Adipocyte (in vitro differentiated cells): ENCODE measurements at regions not wholly inside any gene's neighbourhood (a gene's known extent, or its start where the extent isn't known, plus 50 kb on each side); places are given as distances from the start of the nearest gene placed in this dataset.
A peak's percentile ranks its signal among the peaks of the same experiment; 100 is the strongest.
"Not testable (repeated sequence)": the region's sequence is repeated elsewhere in the genome, so short reads cannot be mapped to it uniquely, and the experiment has no call there.

ENCODE experiments used
- DNase-seq: peaks from one replicate; pipeline ENCODE4 v3.0.0-alpha.2; 2015; ENCODE audit warnings: low read depth
- H3K27me3 ChIP-seq: replicated peaks from 2 replicates; pipeline ENCODE4 v1.7.0; 2013; ENCODE audit warnings: mild to moderate bottlenecking, low read length, moderate library complexity; ENCODE audit not compliant: control insufficient read depth, insufficient read depth
- H3K36me3 ChIP-seq: 2 replicates; pipeline ENCODE4 v1.7.0; 2013; ENCODE audit warnings: low read length, mild to moderate bottlenecking, moderate library complexity; ENCODE audit not compliant: control insufficient read depth, insufficient read depth, severe bottlenecking
- H3K4me1 ChIP-seq: 2 replicates; pipeline ENCODE4 v1.7.0; 2013; ENCODE audit warnings: mild to moderate bottlenecking, low read length, moderate library complexity; ENCODE audit not compliant: control insufficient read depth, insufficient read depth
- H3K4me3 ChIP-seq: 2 replicates; pipeline ENCODE4 v1.7.0; 2013; ENCODE audit warnings: mild to moderate bottlenecking, low read length, moderate library complexity
- H3K9ac ChIP-seq: 2 replicates; pipeline ENCODE4 v1.7.0; 2013; ENCODE audit warnings: mild to moderate bottlenecking, low read length, moderate library complexity
- H3K9me3 ChIP-seq: 2 replicates; pipeline ENCODE4 v1.7.0; 2013; ENCODE audit warnings: mild to moderate bottlenecking, low read length, moderate library complexity; ENCODE audit not compliant: control insufficient read depth

- Histone ChIP-seq H3K4me1 (peaks cover 9% of the 10 kb centered on the region), H3K36me3 (no peaks in the 10 kb centered on the region), H3K9ac (no peak overlapping the region), H3K4me3 (no peak overlapping the region), H3K9me3 (no peaks in the 10 kb centered on the region), H3K27me3 (no peaks in the 10 kb centered on the region)
- no peak for DNase-seq
Measured at GRCh38 chr16:65702707-65703402, 581.0 kb upstream of the CDH11 start.

DNA sequence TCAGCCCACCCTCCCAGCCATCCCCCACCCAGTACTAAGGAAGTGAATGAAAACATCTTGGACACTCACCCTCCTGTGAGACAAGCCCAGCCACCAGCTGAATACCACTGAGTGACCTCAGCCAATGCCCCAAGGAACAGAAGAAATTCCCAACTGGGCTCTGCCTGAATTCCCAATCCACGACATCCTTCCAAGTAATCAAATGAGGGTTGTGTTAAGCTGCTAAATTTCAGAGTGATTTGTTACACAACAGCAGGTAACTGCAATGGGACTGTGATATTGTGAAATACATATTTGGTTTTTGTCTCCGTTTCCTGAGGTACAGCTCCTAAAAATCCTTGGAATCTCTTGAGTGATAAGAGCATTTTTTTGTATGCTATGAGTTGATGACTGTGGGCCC is 578.7 kb upstream of the CDH11 start:
- no peaks in the 10 kb centered on the region for H3K36me3 ChIP-seq
- DNase-seq, result peak; percentile 29
- H3K9ac ChIP-seq, result no peak overlapping the region

GRCh38 chr16:65698791-65699321 is 577.0 kb upstream of the CDH11 start:
- Histone ChIP-seq H3K4me3 (no peak overlapping the region), H3K9me3 (no peaks in the 10 kb centered on the region), H3K4me1 (peaks cover 9% of the 10 kb centered on the region), H3K36me3 (no peaks in the 10 kb centered on the region), H3K27me3 (no peaks in the 10 kb centered on the region), H3K9ac (no peak overlapping the region)
- DNase-seq, result peak; percentile 55

More for the DNA sequence above, 578.7 kb upstream of the CDH11 start:
- Histone ChIP-seq H3K4me1 (peaks cover 9% of the 10 kb centered on the region), H3K27me3 (no peaks in the 10 kb centered on the region), H3K9me3 (no peaks in the 10 kb centered on the region), H3K4me3 (no peak overlapping the region)

DNA sequence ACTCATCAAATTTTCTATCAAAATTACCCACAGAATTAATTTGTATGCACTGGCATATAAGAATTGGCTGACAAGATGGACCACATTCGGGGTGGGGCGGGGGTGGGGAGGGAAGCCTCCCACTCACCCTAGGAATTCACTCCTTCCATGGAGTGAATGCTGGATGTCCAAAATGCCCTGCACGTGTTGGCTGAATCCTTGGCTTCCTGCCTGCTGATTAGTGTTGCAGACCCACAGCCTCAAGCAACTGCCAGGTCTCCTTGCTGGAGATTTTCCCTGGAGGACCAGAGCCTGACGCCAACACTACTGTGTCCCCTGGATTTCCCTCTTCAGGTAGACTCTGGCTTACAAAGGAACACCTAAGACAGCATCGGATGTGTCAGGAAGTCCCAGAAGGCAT is 575.7 kb upstream of the CDH11 start:
- no peaks in the 10 kb centered on the region for H3K9me3 ChIP-seq
- DNase-seq, result no peak
- no peak overlapping the region for H3K9ac ChIP-seq
- no peak overlapping the region for H3K4me3 ChIP-seq
- no peaks in the 10 kb centered on the region for H3K27me3 ChIP-seq
- H3K4me1 ChIP-seq, result peaks cover 9% of the 10 kb centered on the region
- H3K36me3 ChIP-seq, result no peaks in the 10 kb centered on the region

- Histone ChIP-seq H3K4me1 (peaks cover 9% of the 10 kb centered on the region), H3K27me3 (no peaks in the 10 kb centered on the region), H3K9me3 (no peaks in the 10 kb centered on the region), H3K36me3 (no peaks in the 10 kb centered on the region), H3K4me3 (no peak overlapping the region), H3K9ac (no peak overlapping the region)
- DNase-seq, result peak; percentile 31
Measured at GRCh38 chr16:65697065-65697464, 575.2 kb upstream of the CDH11 start.

DNA sequence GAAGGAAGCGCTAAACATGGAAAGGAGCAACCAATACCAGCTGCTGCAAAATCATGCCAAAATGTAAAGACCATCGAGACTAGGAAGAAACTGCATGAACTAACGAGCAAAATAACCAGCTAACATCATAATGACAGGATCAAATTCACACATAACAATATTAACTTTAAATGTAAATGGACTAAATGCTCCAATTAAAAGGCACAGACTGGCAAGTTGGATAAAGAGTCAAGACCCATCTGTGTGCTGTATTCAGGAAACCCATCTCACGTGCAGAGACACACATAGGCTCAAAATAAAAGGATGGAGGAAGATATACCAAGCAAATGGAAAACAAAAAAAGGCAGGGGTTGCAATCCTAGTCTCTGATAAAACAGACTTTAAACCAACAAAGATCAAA is 570.0 kb upstream of the CDH11 start:
- not testable (repeated sequence) for H3K9me3 ChIP-seq, H3K4me1 ChIP-seq, H3K27me3 ChIP-seq, DNase-seq, H3K9ac ChIP-seq, H3K36me3 ChIP-seq, H3K4me3 ChIP-seq

DNA sequence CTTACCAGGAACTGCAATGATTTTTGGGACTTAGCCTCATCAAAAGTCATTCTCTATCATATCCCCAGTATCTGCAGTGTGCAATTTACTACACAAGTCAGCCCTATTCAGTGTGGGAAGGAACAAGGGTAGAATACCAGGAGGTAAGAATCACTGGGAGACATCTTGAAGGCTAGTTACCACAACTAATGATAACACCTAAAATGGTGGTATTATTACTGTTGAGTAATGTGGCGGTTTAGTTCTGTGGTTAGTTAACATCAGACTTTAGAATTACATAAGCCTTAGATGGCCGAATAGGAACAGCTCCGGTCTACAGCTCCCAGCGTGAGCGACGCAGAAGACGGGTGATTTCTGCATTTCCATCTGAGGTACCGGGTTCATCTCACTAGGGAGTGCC is 567.9 kb upstream of the CDH11 start:
- no peaks in the 10 kb centered on the region for H3K36me3 ChIP-seq
- no peaks in the 10 kb centered on the region for H3K9me3 ChIP-seq
- H3K4me3 ChIP-seq, result no peak overlapping the region
- no peak overlapping the region for H3K9ac ChIP-seq
- H3K27me3 ChIP-seq, result no peaks in the 10 kb centered on the region
- no peaks in the 10 kb centered on the region for H3K4me1 ChIP-seq
- DNase-seq, result no peak

- no peak overlapping the region for H3K4me3 ChIP-seq
Measured at GRCh38 chr16:65688301-65688700, 566.4 kb upstream of the CDH11 start.

GRCh38 chr16:65684230-65684629 is 562.4 kb upstream of the CDH11 start:
- Histone ChIP-seq H3K27me3 (no peaks in the 10 kb centered on the region), H3K9ac (no peak overlapping the region), H3K4me3 (no peak overlapping the region), H3K4me1 (peaks cover 7% of the 10 kb centered on the region), H3K36me3 (no peaks in the 10 kb centered on the region), H3K9me3 (peaks cover 7% of the 10 kb centered on the region)
- no peak for DNase-seq

More at GRCh38 chr16:65688301-65688700, 566.4 kb upstream of the CDH11 start:
- Histone ChIP-seq H3K9ac (no peak overlapping the region), H3K4me1 (no peaks in the 10 kb centered on the region), H3K36me3 (no peaks in the 10 kb centered on the region), H3K27me3 (no peaks in the 10 kb centered on the region), H3K9me3 (peaks cover 7% of the 10 kb centered on the region)
- no peak for DNase-seq

DNA sequence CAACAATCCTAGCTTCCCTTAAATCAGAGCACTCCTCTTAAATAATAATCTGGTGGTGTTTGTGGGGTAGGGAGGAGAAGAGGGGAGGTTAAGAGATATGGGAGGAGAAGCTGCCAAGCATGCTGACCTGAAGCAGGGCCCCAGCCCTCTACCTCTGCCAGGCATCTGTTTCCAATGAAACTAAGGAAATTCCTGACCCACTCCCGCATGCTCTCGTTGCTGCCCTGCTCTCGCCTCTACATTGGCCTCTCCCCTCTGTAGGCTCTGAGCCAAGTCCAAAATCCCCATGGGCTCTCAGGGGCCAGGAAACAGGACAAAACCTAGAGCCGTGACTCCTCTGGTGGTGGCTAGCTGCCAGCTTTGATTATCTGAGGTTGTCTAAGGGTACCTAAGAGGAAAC is 559.5 kb upstream of the CDH11 start:
- no peaks in the 10 kb centered on the region for H3K36me3 ChIP-seq
- peaks cover 7% of the 10 kb centered on the region for H3K9me3 ChIP-seq
- no peak overlapping the region for H3K9ac ChIP-seq
- H3K4me1 ChIP-seq, result peaks cover 7% of the 10 kb centered on the region
- H3K27me3 ChIP-seq, result no peaks in the 10 kb centered on the region
- peak; percentile 37 for DNase-seq
- no peak overlapping the region for H3K4me3 ChIP-seq

- Histone ChIP-seq H3K9ac (no peak overlapping the region), H3K9me3 (peaks cover 7% of the 10 kb centered on the region), H3K36me3 (no peaks in the 10 kb centered on the region), H3K4me3 (no peak overlapping the region), H3K4me1 (peaks cover 7% of the 10 kb centered on the region), H3K27me3 (no peaks in the 10 kb centered on the region)
- DNase-seq, result no peak
Measured at GRCh38 chr16:65679785-65680184, 557.9 kb upstream of the CDH11 start.

- H3K4me1 ChIP-seq, result peaks cover 4% of the 10 kb centered on the region
- H3K9ac ChIP-seq, result no peak overlapping the region
- H3K27me3 ChIP-seq, result no peaks in the 10 kb centered on the region
- no peaks in the 10 kb centered on the region for H3K9me3 ChIP-seq
- no peaks in the 10 kb centered on the region for H3K36me3 ChIP-seq
- no peak overlapping the region for H3K4me3 ChIP-seq
- DNase-seq, result no peak
Measured at GRCh38 chr16:65675161-65675560, 553.3 kb upstream of the CDH11 start.
